Natural killer cell (primary cell): ENCODE measurements at regions not wholly inside any gene's neighbourhood (a gene's known extent, or its start where the extent isn't known, plus 50 kb on each side); places are given as distances from the start of the nearest gene placed in this dataset.
"Not testable (repeated sequence)": the region's sequence is repeated elsewhere in the genome, so short reads cannot be mapped to it uniquely, and the experiment has no call there.

Experiments used
- ATAC-seq, 3 donors: fragments of 150-1000 bp in 2 of 3; fragments of 200-7000 bp in 1 of 3; cut with Tn5 transposase; 1 replicate in 1 of 3; 2 replicates in 2 of 3; pipeline ENCODE4 v1.10.0; 2021; ENCODE audit warnings: mild to moderate bottlenecking in 2 of 3, moderate library complexity in 2 of 3
- DNase-seq, 2 donors: peaks; one replicate each; pipeline versions ENCODE4 v3.0.0 to v3.0.0-alpha.2; 2013 to 2021; ENCODE audit warnings: mixed read lengths in 1 of 2
- H3K27ac ChIP-seq: one replicate; pipeline ENCODE4 v1.5.1; 2013; ENCODE audit warnings: mild to moderate bottlenecking, low read length
- H3K27me3 ChIP-seq: one replicate; pipeline ENCODE4 v1.6.1; 2013; ENCODE audit warnings: low read length; ENCODE audit not compliant: control insufficient read depth, insufficient read depth
- H3K36me3 ChIP-seq: one replicate; pipeline ENCODE4 v1.6.1; 2013; ENCODE audit warnings: low read length; ENCODE audit not compliant: control insufficient read depth, insufficient read depth
- H3K4me1 ChIP-seq: one replicate; pipeline ENCODE4 v1.6.1; 2013; ENCODE audit warnings: low read length; ENCODE audit not compliant: control insufficient read depth, insufficient read depth
- H3K4me3 ChIP-seq: one replicate; pipeline ENCODE4 v1.5.1; 2013; ENCODE audit warnings: low read length
- H3K9me3 ChIP-seq: one replicate; pipeline ENCODE4 v1.6.1; 2013; ENCODE audit warnings: low read length; ENCODE audit not compliant: control insufficient read depth, insufficient read depth
- H3K27ac Mint-ChIP-seq, 2 donors: one replicate each; pipeline ENCODE4 v1.8.0; 2022; ENCODE audit warnings: mild to moderate bottlenecking in 2 of 2, mixed read lengths in 2 of 2, moderate library complexity in 1 of 2
- H3K27me3 Mint-ChIP-seq, 2 donors: one replicate each; pipeline ENCODE4 v1.8.0; 2022; ENCODE audit warnings: low read depth in 2 of 2, mixed read lengths in 2 of 2
- H3K36me3 Mint-ChIP-seq: one replicate; pipeline ENCODE4 v1.8.0; 2022; ENCODE audit warnings: mixed read lengths
- H3K4me1 Mint-ChIP-seq, 2 donors: one replicate each; pipeline ENCODE4 v1.8.0; 2022; ENCODE audit warnings: mixed read lengths in 2 of 2
- H3K4me3 Mint-ChIP-seq: one replicate; pipeline ENCODE4 v1.8.0; 2022; ENCODE audit warnings: mild to moderate bottlenecking, moderate library complexity, mixed read lengths
- H3K9me3 Mint-ChIP-seq, 2 donors: one replicate each; pipeline ENCODE4 v1.8.0; 2022; ENCODE audit warnings: mixed read lengths in 2 of 2
- WGBS: methylation state at CpG from one replicate; pipeline ENCODE4 v1.1.7; 2013; ENCODE audit warnings: missing lambda C conversion rate; ENCODE audit not compliant: insufficient coverage; 5-methylcytosine and 5-hydroxymethylcytosine counted together
- intact Hi-C: fragments of 100-400 bp; cut with micrococcal nuclease; formaldehyde crosslinking; loops from one replicate; pipeline ENCODE4 v1.14.2; 2022
- TF ChIP-seq, protein P1 (sequence below): fragments of 200-600 bp; IDR thresholded peaks from one replicate; pipeline ENCODE4 v1.8.0; 2022; ENCODE audit warnings: antibody characterized with exemption

- no peak overlapping the region for H3K27ac Mint-ChIP-seq
- 83% methylated on average over 1 of the region's 1 CpG for WGBS
- peaks cover 3% of the 10 kb centered on the region for H3K9me3 ChIP-seq
- H3K4me3 Mint-ChIP-seq, result no peak overlapping the region
- no peak for ATAC-seq
- no peak overlapping the region for H3K27ac ChIP-seq
- peaks cover 9% of the 10 kb centered on the region for H3K36me3 Mint-ChIP-seq
- H3K27me3 Mint-ChIP-seq, result no peaks in the 10 kb centered on the region
- DNase-seq, result no peak
- H3K4me3 ChIP-seq, result no peak overlapping the region
- peaks cover 7 to 19% of the 10 kb centered on the region in 2 donors for H3K9me3 Mint-ChIP-seq
- H3K27me3 ChIP-seq, result no peaks in the 10 kb centered on the region
- H3K36me3 ChIP-seq, result no peaks in the 10 kb centered on the region
- no peaks in the 10 kb centered on the region for H3K4me1 ChIP-seq
- intact Hi-C loops, result no loop called here
- no peaks in the 10 kb centered on the region for H3K4me1 Mint-ChIP-seq
- TF ChIP-seq, protein P1, sequence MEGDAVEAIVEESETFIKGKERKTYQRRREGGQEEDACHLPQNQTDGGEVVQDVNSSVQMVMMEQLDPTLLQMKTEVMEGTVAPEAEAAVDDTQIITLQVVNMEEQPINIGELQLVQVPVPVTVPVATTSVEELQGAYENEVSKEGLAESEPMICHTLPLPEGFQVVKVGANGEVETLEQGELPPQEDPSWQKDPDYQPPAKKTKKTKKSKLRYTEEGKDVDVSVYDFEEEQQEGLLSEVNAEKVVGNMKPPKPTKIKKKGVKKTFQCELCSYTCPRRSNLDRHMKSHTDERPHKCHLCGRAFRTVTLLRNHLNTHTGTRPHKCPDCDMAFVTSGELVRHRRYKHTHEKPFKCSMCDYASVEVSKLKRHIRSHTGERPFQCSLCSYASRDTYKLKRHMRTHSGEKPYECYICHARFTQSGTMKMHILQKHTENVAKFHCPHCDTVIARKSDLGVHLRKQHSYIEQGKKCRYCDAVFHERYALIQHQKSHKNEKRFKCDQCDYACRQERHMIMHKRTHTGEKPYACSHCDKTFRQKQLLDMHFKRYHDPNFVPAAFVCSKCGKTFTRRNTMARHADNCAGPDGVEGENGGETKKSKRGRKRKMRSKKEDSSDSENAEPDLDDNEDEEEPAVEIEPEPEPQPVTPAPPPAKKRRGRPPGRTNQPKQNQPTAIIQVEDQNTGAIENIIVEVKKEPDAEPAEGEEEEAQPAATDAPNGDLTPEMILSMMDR, result no peak
These were observed 1851.7 kb downstream of the PCDH9 start for GRCh38 chr13:65378484-65378883.

GRCh38 chr13:65368832-65369231 lies 1861.3 kb downstream of the PCDH9 start:
- Mint-ChIP-seq H3K4me3 (no peak overlapping the region), H3K27me3 (no peaks in the 10 kb centered on the region), H3K27ac (no peak overlapping the region), H3K36me3 (no peaks in the 10 kb centered on the region), H3K9me3 (peaks cover 5 to 9% of the 10 kb centered on the region in 2 donors), H3K4me1 (no peaks in the 10 kb centered on the region)
- intact Hi-C loops, result no loop called here
- Histone ChIP-seq H3K36me3 (no peaks in the 10 kb centered on the region), H3K9me3 (no peaks in the 10 kb centered on the region), H3K4me1 (no peaks in the 10 kb centered on the region), H3K4me3 (no peak overlapping the region), H3K27me3 (no peaks in the 10 kb centered on the region), H3K27ac (no peak overlapping the region)
- 94% methylated on average over 6 of the region's 6 CpGs for WGBS
- ATAC-seq (no peak), DNase-seq (no peak)
- TF ChIP-seq, protein P1, result no peak

DNA sequence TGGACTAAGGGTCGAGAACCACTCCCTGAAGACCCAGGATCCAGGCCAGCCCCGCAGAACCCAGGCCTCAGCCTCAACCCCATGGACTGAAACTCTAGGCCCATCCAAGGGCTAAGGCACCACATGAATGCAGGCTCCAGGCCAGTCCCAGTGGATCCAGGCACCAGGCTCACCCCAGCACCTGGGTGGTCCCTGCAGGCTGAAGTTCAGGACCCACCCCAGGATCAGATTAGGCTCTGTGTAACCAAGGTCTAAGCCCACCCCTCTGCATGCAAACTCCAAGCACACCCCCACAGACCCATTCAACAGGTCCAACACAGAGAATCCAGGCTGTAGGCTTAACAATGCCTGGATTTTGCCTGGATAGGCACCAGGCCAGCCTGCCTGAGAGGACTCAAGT lies 1876.2 kb downstream of the PCDH9 start:
- TF ChIP-seq, protein P1, result no peak
- no peaks in the 10 kb centered on the region for H3K4me1 ChIP-seq
- ATAC-seq, result no peak

GRCh38 chr13:65353150-65353549 lies 1877.0 kb downstream of the PCDH9 start:
- H3K27ac Mint-ChIP-seq, H3K4me3 ChIP-seq, H3K4me3 Mint-ChIP-seq, DNase-seq, H3K4me1 ChIP-seq, H3K27me3 Mint-ChIP-seq, H3K27me3 ChIP-seq, H3K4me1 Mint-ChIP-seq, ATAC-seq, H3K36me3 ChIP-seq, H3K36me3 Mint-ChIP-seq, H3K27ac ChIP-seq, intact Hi-C loops, H3K9me3 Mint-ChIP-seq: not testable (repeated sequence)
- H3K9me3 ChIP-seq, result peaks cover 13% of the 10 kb centered on the region
- 80% methylated on average over 3 of the region's 3 CpGs for WGBS

More for the DNA sequence above, 1876.2 kb downstream of the PCDH9 start:
- Mint-ChIP-seq H3K4me3 (no peak overlapping the region), H3K27me3 (no peaks in the 10 kb centered on the region), H3K36me3 (no peaks in the 10 kb centered on the region), H3K4me1 (no peaks in the 10 kb centered on the region), H3K27ac (no peak overlapping the region), H3K9me3 (peaks cover 8 to 13% of the 10 kb centered on the region in 2 donors)
- Histone ChIP-seq H3K36me3 (no peaks in the 10 kb centered on the region), H3K4me3 (no peak overlapping the region), H3K9me3 (peaks cover 13% of the 10 kb centered on the region), H3K27ac (no peak overlapping the region), H3K27me3 (no peaks in the 10 kb centered on the region)
- intact Hi-C loops, result no loop called here
- WGBS, result 96% methylated on average over 2 of the region's 2 CpGs
- DNase-seq, result no peak
